GM12864 (cell line): ENCODE measurements at regions not wholly inside any gene's neighbourhood (a gene's known extent, or its start where the extent isn't known, plus 50 kb on each side); places are given as distances from the start of the nearest gene placed in this dataset.

Experiments used
- DNase-seq: peaks from one replicate; pipeline ENCODE4 v3.0.0-alpha.2; 2011; ENCODE audit warnings: low read depth
- H3K4me3 ChIP-seq: 2 replicates; pipeline ENCODE4 v1.5.1; 2011; ENCODE audit warnings: mild to moderate bottlenecking, low read depth, low read length, control low read depth
- CTCF ChIP-seq: IDR thresholded peaks from 2 replicates; pipeline ENCODE4 v1.5.1; 2011; ENCODE audit warnings: low read depth, mild to moderate bottlenecking, moderate library complexity, low read length, control low read depth, inconsistent platforms; ENCODE audit errors: missing control alignments

- no peak for TF ChIP-seq CTCF
- DNase-seq, result no peak
- no peak overlapping the region for H3K4me3 ChIP-seq
Observed at GRCh38 chr3:150261418-150261817, 146.7 kb upstream of the TSC22D2 start.

GRCh38 chr3:150260398-150260710, 147.7 kb upstream of the TSC22D2 start:
- no peak for TF ChIP-seq CTCF
- no peak overlapping the region for H3K4me3 ChIP-seq
- DNase-seq, result no peak

GRCh38 chr3:150259526-150260397, 148.3 kb upstream of the TSC22D2 start:
- TF ChIP-seq CTCF, result no peak
- DNase-seq, result no peak

GRCh38 chr3:150256782-150257181, 151.3 kb upstream of the TSC22D2 start:
- no peak for DNase-seq
- no peak overlapping the region for H3K4me3 ChIP-seq
- no peak for TF ChIP-seq CTCF

More at GRCh38 chr3:150259526-150260397, 148.3 kb upstream of the TSC22D2 start:
- no peak overlapping the region for H3K4me3 ChIP-seq

- no peak for TF ChIP-seq CTCF
Observed at GRCh38 chr3:150256318-150256717, 151.8 kb upstream of the TSC22D2 start.

GRCh38 chr3:150255826-150256225, 152.3 kb upstream of the TSC22D2 start:
- DNase-seq, result no peak
- TF ChIP-seq CTCF, result no peak
- no peak overlapping the region for H3K4me3 ChIP-seq

More at GRCh38 chr3:150256318-150256717, 151.8 kb upstream of the TSC22D2 start:
- no peak for DNase-seq
- H3K4me3 ChIP-seq, result no peak overlapping the region

GRCh38 chr3:150255413-150255812, 152.7 kb upstream of the TSC22D2 start:
- no peak overlapping the region for H3K4me3 ChIP-seq
- TF ChIP-seq CTCF, result no peak
- DNase-seq, result no peak
